GM19035 (cell line): ENCODE measurements at regions not wholly inside any gene's neighbourhood (a gene's known extent, or its start where the extent isn't known, plus 50 kb on each side); places are given as distances from the start of the nearest gene placed in this dataset.
"Not testable (repeated sequence)": the region's sequence is repeated elsewhere in the genome, so short reads cannot be mapped to it uniquely, and the experiment has no call there.

ENCODE experiments used
- ATAC-seq: cut with Tn5 transposase; IDR thresholded peaks from one replicate; pipeline ENCODE4 v1.9.1; 2021; ENCODE audit not compliant: unreplicated experiment

DNA sequence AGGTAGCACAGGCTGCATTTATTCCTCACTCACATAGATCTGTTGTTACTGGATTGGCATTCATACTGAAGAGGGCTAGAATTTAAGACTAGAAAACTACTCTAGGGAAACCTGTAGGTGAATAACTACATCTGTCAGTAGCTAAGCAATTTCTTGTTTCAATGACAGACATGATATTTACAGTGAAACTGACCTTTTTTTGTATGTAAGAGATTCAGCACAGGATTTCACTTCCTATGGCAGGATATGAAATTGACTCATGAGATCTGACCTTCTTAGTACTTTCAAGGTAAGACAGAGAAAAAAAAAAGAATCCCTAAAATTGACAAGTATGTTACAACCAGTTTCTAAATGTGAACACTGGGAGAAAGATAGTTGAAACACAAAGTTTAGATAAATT lies 189.8 kb upstream of the SLC16A7 start:
- ATAC-seq: no peak

DNA sequence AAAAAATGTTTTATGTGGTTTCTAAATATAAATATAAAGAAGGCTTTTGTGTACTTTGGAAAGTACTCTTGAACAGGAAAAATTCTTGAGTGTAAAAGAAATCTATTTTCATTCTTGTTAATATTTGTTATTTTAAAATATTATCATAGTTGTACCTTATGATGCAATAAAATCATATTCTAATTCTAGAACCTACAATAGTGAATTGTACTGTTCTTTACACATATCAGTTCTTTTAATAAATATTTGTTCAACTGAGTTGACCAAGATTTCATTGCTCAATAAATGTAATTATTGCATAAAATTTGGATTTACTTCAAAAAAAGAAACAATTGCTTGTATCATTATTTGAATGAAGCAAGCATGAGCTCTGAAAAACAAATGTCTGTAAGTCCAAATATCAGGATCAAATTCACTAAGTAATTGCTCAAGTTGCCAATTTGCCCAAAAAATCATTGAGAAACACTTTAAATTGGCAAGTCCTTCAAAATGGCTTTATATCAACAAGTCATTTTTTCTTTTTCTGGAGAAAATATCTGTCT lies 191.6 kb upstream of the SLC16A7 start:
- no peak for ATAC-seq

DNA sequence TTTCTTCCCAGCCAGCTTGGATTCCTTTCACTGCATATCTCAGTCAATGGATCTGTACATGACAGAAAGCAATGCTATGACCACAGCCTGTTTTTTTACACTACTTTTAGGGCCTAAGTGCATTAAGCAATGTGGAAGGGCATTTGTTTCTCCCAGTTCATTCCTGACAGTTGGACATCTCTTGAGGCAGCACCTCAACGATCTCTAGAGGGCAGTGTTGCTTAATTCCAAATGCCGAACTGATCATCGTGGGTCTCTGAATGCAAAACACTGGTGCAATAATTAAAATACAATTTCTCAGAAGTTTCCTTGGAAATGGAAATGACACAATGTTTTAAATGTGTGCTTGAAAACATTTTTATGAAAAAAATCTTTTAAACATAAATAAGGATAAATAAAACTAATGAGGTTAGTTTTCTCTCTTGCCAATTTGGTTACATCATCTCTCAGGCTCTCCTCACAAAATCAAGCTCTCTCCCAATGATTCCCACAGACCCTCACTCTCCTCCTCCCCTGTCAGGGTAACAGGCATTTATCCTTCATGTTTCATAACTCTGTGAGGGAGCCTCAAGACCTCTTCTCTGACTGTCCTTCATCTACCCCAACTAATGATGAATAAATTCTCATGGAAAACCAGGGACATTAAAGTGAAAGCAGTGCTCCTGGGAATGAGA lies 192.4 kb upstream of the SLC16A7 start:
- ATAC-seq: peak; percentile 80

DNA sequence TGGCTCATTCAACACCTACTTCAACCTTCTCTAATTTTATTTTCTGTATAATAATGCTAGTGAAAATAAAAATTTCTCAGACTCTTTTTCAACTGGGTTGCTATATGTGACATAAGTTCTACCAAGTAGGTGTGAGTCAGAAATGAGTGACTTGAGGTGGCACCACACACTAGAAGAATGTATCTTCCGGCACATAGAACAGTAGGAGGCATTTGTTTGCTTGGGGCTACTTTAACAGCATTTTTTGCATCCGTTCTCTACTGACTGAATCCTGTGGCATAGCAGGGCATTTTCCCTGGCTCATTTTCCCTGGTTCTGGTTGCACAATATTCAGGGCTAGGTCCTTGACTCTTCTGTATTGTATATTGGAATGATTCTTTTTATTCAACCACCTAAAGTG lies 194.0 kb upstream of the SLC16A7 start:
- ATAC-seq: no peak

DNA sequence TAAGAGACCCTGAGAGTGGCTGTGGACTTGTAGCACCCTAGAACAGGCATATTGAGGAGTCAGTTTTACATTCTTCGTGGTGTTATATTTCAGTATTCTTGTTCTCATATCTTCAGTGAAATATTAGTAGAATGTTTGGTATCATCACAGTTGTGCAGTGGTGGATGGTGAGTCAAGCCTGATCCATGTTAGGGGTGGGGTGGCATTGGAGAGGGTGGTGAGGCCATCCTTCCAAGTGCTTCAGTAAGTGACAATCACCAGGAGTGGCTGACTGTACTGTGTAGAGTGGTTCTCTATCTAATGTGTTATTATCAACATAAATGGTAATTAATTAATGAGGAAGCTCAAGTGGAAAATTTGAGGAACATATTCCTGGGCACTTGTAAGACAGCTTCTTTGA lies 197.7 kb upstream of the SLC16A7 start:
- no peak for ATAC-seq

DNA sequence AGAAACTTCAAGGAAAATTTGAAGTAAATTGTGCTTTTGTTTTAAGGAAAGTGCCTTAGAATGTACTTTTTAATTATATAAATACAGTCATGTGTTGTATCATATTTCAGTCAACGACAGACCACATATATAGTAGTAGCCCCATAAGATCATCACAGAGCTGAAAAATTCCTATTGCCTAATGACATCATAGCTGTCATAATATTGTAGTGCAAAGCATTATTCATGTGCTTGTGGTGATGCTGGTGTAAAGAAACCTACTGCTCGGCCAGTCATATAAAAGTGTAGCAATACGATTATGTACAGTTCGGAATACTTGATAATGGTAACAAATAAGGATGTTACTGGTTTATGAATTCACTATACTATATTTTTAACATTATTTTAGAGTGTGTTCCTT lies 198.9 kb upstream of the SLC16A7 start:
- ATAC-seq: no peak

DNA sequence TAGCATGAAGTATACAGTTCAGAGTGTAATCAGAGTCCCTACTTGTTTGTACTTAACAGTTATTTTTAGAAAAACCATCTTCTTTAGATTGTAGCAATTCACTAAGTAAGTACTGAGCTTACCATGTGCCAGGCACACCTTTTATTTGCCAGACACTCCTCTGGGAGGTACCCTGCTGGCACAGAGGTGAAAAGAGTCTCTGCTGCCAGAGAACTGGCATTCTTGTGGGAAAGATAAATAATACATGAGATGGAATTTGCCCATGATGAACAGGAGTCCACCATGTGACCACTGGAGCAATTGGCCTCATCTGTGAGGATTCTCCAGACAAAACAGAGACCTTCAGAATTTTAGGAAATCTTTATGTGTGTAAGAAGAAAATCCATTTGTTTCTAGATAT lies 199.3 kb upstream of the SLC16A7 start:
- no peak for ATAC-seq

DNA sequence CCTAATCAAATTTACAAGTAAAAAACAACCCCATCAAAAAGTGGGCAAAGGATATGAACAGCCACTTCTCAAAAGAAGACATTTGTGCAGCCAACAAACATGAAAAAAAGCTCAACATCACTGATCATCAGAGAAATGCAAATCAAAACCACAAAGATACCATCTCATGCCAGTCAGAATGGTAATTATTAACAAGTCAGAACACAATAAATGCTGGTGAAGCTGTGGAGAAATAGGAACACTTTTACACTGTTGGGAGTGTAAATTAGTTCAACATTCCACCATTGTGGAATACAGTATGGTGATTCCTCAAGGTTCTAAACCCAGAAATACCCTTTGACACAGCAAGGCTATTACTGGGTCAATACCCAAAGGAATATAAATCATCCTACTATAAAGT lies 200.5 kb upstream of the SLC16A7 start:
- ATAC-seq: not testable (repeated sequence)

DNA sequence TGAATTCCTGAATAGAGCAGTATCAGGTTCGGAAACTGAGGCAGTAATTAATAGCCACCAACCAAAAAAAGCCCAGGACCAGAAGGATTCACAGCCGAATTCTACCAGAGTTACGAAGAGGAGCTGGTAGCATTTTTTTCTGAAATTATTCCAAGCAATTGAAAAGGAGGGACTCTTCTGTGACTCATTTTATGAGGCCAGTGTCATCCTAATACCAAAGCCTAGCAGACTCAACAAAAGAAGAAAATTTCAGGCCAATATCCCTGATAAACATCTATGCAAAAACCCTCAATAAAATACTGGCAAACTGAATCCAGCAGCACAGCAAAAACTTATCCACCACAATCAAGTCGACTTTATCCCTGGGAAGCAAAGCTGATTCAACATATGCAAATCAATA lies 202.3 kb upstream of the SLC16A7 start:
- ATAC-seq: no peak

DNA sequence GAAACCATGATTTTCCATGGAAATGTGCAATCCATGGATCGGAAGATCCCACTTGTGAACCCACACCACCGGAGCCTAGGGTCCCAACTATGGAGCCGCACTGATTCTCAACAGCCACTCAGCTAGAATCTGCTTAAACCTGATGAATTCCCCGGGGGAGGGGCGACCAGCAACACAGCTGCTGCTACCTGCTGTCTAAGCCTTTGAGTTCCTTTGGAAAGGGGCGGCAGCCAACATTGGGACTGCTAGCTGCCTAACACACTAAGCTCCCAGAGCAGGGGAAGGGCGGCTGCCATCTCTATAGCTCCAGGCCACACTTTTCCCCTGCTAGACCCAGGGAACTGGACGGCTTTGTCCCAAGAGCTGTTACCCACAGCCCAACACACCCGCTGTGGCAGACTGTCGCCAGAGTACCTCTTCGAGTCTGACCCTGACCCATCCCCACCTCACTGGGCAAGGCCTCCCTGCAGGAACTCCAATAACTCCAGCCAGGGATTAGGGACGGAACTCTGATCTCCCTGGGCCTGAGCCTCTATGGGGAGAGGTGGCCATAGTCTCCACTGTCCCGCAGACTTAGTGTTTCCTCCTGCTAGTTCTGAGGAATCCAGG lies 205.8 kb upstream of the SLC16A7 start:
- no peak for ATAC-seq

DNA sequence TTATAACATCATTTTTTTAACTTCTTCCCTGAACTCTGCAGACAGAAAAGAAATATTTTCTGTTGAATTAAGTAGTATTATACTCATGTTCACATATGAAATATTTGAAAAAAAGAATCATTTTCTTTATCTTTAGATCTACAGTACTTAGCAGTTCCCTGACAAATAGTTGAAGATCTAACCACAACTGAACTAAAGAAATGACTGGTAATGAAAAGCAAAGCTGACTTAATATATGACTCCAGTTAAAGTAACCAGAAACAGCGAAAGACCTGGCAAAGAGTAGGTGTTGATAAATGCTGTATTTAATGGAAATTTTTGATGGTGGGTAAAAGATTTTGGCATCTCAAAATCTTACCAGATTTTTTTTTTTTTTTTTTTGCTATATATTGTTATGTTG lies 207.1 kb upstream of the SLC16A7 start:
- no peak for ATAC-seq

DNA sequence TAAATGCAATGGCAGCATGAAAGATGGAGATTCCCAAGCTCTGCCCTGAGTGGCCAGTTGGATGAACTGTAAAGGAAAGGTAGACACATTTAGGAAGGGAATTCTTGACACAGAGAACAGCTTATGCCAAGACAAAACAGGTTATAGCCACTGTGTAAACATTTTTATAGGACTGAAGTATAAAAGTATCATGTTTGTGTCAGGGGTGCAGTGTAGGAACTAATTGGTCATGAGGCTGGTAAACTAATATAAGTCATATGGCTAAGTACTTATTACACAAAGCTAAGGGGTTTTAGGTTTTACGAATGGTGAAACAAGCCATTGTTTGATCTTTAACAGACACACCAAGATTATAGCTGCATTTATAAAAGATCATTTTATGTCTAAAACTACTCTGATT lies 207.7 kb upstream of the SLC16A7 start:
- no peak for ATAC-seq

DNA sequence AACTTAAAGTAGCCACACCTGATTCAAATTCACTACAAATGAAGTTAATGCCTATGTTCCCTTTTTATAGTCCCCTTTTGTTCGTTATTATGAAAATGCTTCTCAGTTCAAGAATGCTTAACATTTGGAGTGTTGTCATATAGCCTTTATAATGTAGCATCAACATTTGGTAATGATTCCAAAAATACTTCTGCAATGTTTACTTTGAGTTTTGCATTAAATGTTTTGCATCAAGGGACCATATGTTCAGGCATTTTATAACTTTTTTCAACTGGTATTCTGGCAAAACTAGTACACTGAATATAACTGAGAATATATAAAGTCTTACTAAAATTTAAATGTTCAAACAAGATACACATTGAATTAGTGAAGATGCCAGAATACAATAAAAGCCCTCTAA lies 209.6 kb upstream of the SLC16A7 start:
- ATAC-seq: no peak

DNA sequence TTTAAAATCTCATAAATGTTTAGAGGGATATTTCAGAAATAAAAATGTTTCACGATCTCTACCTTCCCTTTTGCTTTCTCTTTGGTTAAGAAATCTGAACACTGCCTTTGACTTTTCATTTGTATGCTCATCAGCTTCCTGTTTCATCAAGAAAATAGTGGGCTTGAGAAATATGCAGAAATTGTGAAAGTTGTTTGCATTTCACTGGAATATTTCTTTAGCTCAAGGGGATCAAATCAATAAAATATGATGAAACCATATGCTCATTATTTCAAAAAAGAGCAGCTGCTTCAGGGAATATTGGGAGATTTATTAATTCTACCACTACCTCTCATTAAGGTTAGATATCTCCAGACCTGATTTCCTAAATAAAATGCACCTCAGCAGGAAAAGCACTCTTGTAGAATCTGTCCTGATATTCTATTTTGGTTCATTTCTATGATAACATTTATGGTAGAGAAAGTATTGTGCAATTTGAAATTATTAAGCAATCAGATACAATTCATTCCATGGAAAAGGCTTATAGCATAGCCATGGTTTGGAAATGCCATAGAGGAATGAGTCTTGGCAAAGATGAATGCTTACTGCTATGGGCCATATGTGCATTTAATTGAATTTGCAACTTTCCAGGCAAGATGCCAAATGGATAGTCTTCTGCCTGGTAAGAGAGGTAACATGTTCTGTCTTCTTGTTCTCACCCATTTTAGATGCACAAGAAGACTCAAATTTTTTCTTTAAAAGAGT lies 212.6 kb upstream of the SLC16A7 start:
- no peak for ATAC-seq

DNA sequence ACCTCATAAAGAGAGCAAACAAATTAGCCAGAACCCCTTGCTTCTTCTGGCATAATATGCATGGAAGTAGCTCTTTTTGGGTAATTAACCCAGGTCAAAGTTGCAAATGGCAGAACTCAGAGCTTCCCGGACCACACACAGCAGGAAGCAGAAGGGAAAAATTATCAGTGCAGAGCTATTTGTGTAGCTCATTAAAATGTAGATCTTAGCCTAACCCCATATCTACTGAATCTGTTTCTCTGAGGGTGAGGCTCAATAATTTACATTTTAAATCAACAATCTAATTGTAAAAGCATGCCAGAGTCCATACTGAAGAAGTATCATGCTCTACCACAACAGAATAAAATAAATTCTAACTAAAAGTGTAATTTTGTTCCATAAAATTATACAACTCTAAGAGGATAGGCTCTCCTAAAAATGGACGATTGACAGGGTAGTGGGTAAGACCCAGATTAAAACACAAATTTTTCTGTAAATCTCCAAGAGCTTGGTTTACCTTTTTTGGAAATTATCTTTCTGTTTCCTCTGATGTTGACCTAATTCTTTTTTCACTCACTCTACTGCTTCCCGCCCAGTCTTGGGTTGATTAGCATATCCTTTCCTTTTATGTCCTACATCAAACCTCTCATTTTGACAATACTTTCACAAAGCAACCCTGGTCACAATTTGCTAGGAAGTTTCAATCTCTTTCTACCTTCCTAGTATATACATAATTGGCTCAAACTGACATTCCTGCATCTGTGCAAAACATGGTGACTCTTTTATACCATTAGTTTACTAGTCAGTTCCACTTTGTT lies 213.3 kb upstream of the SLC16A7 start:
- ATAC-seq: no peak

DNA sequence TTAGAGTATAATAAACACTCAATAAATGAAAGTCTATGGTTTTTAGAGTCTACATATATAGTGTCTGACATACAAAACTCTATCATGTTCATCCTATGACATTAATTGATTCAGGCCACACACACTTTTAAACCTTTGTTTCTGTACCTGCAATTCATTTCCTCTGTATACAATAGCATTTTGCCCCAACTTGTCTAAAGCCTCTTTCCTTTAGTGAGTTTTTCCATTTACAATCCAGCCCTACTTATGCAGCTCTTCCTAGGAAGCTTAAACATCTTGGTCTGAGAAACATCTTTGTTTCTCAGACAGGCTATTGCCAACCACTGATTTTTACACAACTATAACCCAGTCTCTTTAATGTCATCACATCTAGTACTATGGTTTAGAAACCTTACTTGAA lies 214.7 kb upstream of the SLC16A7 start:
- ATAC-seq: no peak

DNA sequence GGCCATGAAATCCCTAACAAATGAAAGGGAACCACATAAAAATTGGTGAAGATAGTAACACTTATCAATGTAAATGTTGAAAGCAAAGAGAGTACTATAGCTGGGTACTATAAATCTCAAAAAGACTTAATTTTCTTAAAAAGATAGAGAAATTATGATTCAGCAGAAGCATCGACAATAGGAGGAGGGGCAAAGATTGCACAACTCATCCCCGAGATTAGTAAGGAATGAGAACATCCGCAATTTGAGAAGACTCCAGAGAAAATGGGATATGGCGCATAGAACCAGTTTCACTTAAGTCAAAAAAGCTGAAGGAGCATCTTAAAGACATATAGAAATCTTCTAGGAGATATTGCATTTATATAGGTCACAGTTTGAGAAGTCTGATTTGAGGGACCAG lies 220.2 kb upstream of the SLC16A7 start:
- no peak for ATAC-seq

DNA sequence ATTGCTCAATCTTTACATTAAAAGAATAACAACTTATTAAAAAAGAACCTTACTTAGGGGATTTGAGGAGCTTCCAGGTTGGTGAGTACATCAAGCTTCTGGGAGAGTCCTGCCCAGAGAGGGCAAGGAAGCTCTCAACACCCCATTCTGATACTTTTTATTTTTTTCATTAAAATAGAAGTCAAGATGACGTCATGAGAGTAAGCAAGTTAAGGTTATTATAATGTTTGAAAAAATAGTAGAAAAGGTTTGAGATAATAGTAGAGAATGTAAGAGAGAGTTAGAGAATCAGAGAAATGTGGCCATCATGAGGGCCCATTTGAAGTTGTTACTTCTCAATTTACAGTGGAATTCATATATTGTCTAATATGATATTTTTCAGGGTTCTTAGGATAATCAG lies 221.0 kb upstream of the SLC16A7 start:
- no peak for ATAC-seq

DNA sequence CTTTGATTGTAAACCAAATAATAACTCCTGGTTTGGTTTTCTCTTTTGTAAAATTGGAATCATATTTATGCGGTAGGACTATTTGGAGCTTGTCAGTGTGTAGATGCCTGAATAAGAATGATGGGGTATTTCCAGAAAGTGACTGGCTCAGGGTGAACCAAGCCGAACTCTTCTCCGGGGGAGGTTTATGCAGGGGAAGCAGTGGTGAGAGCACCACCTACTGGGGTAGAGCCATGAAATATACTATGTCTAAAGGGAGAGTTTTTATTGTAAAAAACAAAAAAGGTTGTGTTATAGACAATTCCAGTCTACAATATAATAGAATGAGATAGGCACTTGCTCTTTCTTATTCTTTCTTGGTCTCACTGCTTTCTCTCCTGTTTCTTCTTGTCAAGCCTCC lies 222.9 kb upstream of the SLC16A7 start:
- peak; percentile 58 for ATAC-seq

DNA sequence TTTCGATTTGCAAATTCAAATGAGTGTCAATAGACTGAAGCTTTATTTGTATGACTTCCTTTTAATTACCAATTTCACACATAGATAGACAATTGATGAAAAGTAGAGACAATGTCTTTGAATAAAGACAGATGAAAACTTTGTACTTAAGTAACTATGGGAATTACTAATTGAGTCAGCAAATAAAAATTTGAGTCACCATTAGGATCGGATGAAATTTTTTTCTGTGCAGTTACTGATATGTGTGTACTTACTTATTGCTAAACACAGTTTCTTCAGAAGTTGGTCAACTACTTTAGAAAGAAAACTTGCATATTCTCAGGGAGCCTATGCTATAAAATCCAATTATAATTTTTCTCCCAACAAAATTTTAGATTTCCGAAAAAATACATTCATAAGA lies 224.9 kb upstream of the SLC16A7 start:
- ATAC-seq: no peak

DNA sequence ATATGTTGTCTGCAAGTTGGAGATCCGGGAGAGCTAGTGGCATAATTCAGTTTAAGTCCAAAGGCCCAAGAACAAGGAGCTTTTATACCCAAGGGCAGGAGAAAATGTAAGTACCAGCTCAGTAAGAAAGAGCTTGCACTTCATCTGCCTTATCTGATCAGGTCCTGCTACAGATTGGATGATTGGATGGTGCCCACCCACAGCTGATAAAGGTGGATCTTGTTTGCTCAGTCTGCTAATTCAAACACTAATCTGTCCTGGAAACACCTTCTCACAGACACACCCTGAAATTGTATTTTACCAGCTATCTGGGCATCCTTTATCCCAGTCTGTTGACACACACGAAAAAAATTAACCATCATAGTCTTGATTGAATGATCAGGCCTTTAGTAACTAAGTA lies 230.7 kb upstream of the SLC16A7 start:
- ATAC-seq: no peak
